Parathyroid adenoma (tissue), 2 donors: ENCODE measurements at regions not wholly inside any gene's neighbourhood (a gene's known extent, or its start where the extent isn't known, plus 50 kb on each side); places are given as distances from the start of the nearest gene placed in this dataset.

ENCODE experiments used
- H2AFZ ChIP-seq: fragments of 300-600 bp; sonication (generic); one replicate; pipeline ENCODE4 v1.7.0; 2017; ENCODE audit warnings: antibody characterized with exemption, mild to moderate bottlenecking
- H3K27ac ChIP-seq: fragments of 300-600 bp; sonication (generic); one replicate; pipeline ENCODE4 v1.7.0; 2017
- H3K27me3 ChIP-seq: fragments of 300-600 bp; sonication (generic); one replicate; pipeline ENCODE4 v1.7.0; 2017; ENCODE audit warnings: low read length; ENCODE audit not compliant: control insufficient read depth, insufficient read depth
- H3K36me3 ChIP-seq: fragments of 300-600 bp; sonication (generic); one replicate; pipeline ENCODE4 v1.7.0; 2017; ENCODE audit warnings: low read length; ENCODE audit not compliant: control insufficient read depth, insufficient read depth
- H3K4me1 ChIP-seq: fragments of 300-600 bp; sonication (generic); one replicate; pipeline ENCODE4 v1.7.0; 2017; ENCODE audit warnings: control low read depth
- H3K4me2 ChIP-seq: fragments of 300-600 bp; sonication (generic); one replicate; pipeline ENCODE4 v1.7.0; 2017; ENCODE audit warnings: low read length
- H3K4me3 ChIP-seq: fragments of 300-600 bp; sonication (generic); one replicate; pipeline ENCODE4 v1.7.0; 2017; ENCODE audit warnings: low read depth, low read length
- H3K79me2 ChIP-seq: fragments of 300-600 bp; sonication (generic); one replicate; pipeline ENCODE4 v1.7.0; 2017; ENCODE audit warnings: control low read depth
- H3K9ac ChIP-seq: fragments of 300-600 bp; sonication (generic); one replicate; pipeline ENCODE4 v1.7.0; 2017; ENCODE audit warnings: mild to moderate bottlenecking
- H3K9me3 ChIP-seq: fragments of 300-600 bp; sonication (generic); one replicate; pipeline ENCODE4 v1.7.0; 2017; ENCODE audit warnings: low read length; ENCODE audit not compliant: control insufficient read depth
- CTCF ChIP-seq: fragments of 300-600 bp; sonication (generic); IDR thresholded peaks from one replicate; pipeline ENCODE4 v1.7.0; 2017; ENCODE audit warnings: antibody characterized with exemption, mild to moderate bottlenecking
- donor health status: primary hyperparathyroidism.

- no peak for TF ChIP-seq CTCF
- no peaks in the 10 kb centered on the region for H3K4me1 ChIP-seq
- H3K79me2 ChIP-seq: no peaks in the 10 kb centered on the region
- no peaks in the 10 kb centered on the region for H3K27me3 ChIP-seq
- H3K9me3 ChIP-seq: no peaks in the 10 kb centered on the region
- H3K36me3 ChIP-seq: no peaks in the 10 kb centered on the region
- H3K9ac ChIP-seq: no peak overlapping the region
- H2AFZ ChIP-seq: no peak overlapping the region
- no peak overlapping the region for H3K4me3 ChIP-seq
- H3K27ac ChIP-seq: no peak overlapping the region
- no peak overlapping the region for H3K4me2 ChIP-seq
Measured at GRCh38 chr7:93817526-93817925, 73.0 kb downstream of the TFPI2 start.

- Histone ChIP-seq H2AFZ (no peak overlapping the region), H3K9ac (no peak overlapping the region), H3K4me1 (no peaks in the 10 kb centered on the region), H3K79me2 (no peaks in the 10 kb centered on the region), H3K27me3 (no peaks in the 10 kb centered on the region), H3K4me2 (no peak overlapping the region), H3K4me3 (no peak overlapping the region), H3K36me3 (no peaks in the 10 kb centered on the region), H3K27ac (no peak overlapping the region), H3K9me3 (no peaks in the 10 kb centered on the region)
- no peak for TF ChIP-seq CTCF
Measured at GRCh38 chr7:93817004-93817403, 73.5 kb downstream of the TFPI2 start.

GRCh38 chr7:93813514-93813913, 77.0 kb downstream of the TFPI2 start:
- Histone ChIP-seq H3K4me2 (no peak overlapping the region), H3K36me3 (no peaks in the 10 kb centered on the region), H2AFZ (no peak overlapping the region), H3K9me3 (no peaks in the 10 kb centered on the region), H3K4me1 (no peaks in the 10 kb centered on the region), H3K9ac (no peak overlapping the region), H3K79me2 (no peaks in the 10 kb centered on the region), H3K27me3 (no peaks in the 10 kb centered on the region), H3K4me3 (no peak overlapping the region), H3K27ac (no peak overlapping the region)
- no peak for TF ChIP-seq CTCF

GRCh38 chr7:93812061-93812460, 78.5 kb downstream of the TFPI2 start:
- no peaks in the 10 kb centered on the region for H3K79me2 ChIP-seq
- H3K27me3 ChIP-seq: no peaks in the 10 kb centered on the region
- no peak overlapping the region for H3K9ac ChIP-seq
- TF ChIP-seq CTCF: no peak
- no peak overlapping the region for H3K4me3 ChIP-seq
- no peaks in the 10 kb centered on the region for H3K4me1 ChIP-seq
- H2AFZ ChIP-seq: no peak overlapping the region
- H3K27ac ChIP-seq: no peak overlapping the region
- no peak overlapping the region for H3K4me2 ChIP-seq
- no peaks in the 10 kb centered on the region for H3K9me3 ChIP-seq
- no peaks in the 10 kb centered on the region for H3K36me3 ChIP-seq

GRCh38 chr7:93811198-93811597, 79.4 kb downstream of the TFPI2 start:
- TF ChIP-seq CTCF: no peak
- no peak overlapping the region for H3K4me3 ChIP-seq
- no peak overlapping the region for H3K9ac ChIP-seq
- no peaks in the 10 kb centered on the region for H3K9me3 ChIP-seq
- H2AFZ ChIP-seq: no peak overlapping the region
- no peak overlapping the region for H3K27ac ChIP-seq
- H3K79me2 ChIP-seq: no peaks in the 10 kb centered on the region
- no peaks in the 10 kb centered on the region for H3K36me3 ChIP-seq
- no peaks in the 10 kb centered on the region for H3K4me1 ChIP-seq
- no peak overlapping the region for H3K4me2 ChIP-seq
- no peaks in the 10 kb centered on the region for H3K27me3 ChIP-seq
